NCI-H345 treated with DMSO at 0.1 percent for 48 hours (cell line): ENCODE measurements at regions not wholly inside any gene's neighbourhood (a gene's known extent, or its start where the extent isn't known, plus 50 kb on each side); places are given as distances from the start of the nearest gene placed in this dataset.

ENCODE experiments used
- DNase-seq: peaks from one replicate; lab custom pipeline; 2025; ENCODE audit not compliant: unreplicated experiment; lab: John Stamatoyannopoulos, UW

- no peak for DNase-seq
Observed at GRCh38 chr18:67300498-67300897, 216.0 kb downstream of the DSEL start.

DNA sequence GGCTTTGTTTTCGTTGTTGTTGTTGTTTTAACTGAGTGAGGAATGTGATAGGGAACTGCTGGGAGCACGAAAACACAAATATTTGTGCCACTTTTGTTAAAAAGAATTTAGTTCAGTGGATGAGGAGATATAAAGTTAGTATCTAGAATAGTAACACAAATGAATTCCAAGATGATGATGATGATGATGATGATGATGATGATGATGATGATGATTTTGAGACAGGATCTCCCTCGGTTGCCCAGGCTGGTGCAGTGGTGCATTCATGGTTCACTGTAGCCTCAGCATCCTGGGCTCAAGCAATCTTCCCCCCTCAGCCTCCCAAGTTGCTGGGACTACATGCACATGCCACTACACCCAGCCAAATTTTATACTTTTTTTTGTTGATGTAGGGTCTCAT is 223.7 kb downstream of the DSEL start:
- DNase-seq, result no peak

DNA sequence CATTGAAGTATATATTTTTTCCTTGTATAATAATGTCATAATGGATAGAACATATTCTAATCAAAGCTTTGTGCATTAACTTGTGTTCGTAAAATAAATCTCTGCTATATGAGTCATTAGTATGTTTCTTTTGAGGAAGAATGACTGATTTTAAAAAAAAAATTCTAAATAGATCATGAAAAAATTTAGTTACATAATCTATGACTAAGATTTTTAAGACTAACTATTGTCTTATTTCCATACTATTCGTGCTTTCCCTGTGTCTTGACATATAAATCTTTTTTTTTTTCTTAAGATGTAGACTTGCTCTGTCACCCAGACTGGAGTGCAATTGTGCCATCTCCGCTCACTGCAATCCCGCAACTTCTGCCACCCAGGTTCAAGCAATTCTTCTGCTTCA is 226.1 kb downstream of the DSEL start:
- no peak for DNase-seq

DNA sequence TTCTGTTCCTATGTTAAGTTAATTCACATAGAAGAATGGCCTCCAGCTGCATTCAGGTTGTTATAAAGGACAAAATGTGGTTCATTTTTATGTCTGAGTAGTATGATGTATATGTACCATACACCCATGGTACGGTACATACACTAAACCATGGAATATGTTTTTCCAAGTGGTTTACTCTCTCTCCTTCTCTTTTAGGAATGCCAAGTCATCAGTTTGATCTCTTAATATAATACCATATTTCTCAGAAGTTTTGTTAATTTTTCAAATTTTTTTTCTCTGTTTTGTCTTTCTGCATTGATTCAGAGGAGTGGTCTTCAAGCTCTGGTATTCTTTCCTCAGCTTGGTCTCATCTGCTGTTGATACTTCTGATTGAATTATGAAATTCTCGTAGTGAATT is 230.9 kb downstream of the DSEL start:
- DNase-seq, result no peak

DNA sequence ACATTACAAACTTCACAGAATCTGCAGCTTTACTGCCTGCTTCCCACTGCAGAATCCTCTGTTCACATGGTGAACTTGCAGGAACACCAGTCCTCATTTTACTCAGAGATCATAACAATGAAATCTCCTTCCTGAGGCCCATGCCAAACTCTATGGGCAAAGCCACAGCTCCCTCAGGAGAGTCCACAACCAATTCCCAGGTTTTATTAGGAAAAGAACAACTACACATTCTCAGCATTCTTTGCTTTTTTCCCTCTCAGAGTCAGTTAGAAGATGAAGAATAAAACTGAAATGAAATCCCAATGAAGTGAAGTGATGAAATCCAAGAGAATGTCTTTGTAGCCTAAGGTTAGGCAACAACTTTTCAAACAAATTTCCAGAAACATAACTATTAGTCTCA is 233.7 kb downstream of the DSEL start:
- DNase-seq, result no peak

DNA sequence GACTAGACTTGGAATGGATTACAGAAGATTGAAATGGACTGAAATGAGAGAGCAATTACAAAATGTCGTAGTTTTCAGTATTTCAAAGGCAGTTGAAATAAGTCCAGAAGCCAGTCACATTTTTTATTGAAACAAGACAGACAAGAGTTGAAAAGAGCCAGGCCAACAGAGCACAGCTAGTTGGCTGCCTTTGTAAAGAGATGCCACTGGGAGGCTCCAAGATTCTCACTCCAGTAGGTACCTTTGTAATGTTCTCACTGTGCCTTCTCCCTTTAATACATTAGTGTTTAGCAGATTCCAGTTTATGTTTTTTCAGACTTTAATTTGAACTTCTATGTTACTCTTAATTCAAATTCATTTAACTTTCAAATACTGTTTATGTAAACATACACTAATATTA is 234.8 kb downstream of the DSEL start:
- DNase-seq, result no peak

- no peak for DNase-seq
Observed at GRCh38 chr18:67280486-67281242, 235.9 kb downstream of the DSEL start.

GRCh38 chr18:67279988-67280387 is 236.5 kb downstream of the DSEL start:
- DNase-seq, result no peak

DNA sequence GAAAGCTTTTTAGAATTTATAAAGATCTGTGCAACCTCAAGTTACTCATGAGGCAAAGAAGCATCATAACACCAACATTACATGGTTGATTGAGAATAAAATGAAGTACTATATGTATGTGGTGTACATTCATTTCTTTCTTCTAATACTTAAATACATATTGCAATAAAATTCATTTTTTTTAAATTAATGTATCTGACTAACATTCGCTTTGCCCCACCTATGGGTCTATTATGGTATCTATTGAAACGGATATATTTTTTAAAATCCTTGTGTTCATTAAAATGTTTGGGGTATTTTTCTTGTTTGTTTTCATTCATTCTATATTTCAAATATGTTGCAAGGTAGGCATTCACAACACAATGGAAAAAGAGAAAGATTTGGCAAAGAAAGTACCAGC is 237.5 kb downstream of the DSEL start:
- no peak for DNase-seq

DNA sequence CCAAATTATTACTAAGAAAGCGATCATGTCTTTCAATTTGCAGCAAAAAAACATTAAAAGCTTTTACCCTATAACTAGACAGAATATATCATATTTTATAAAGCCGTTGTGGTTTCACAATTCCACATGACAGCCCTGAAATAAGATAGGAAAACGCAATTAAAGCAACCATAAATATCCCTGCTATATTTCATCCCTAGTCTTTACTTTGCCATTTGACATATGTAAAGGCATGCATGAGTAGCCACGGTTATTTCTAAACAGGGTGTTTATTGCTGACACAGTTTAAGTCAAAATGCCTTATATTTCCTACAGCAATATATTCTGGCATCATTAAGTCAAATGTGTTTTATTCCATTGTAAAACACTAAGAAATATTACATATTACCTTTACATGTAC is 239.9 kb downstream of the DSEL start:
- DNase-seq, result no peak

DNA sequence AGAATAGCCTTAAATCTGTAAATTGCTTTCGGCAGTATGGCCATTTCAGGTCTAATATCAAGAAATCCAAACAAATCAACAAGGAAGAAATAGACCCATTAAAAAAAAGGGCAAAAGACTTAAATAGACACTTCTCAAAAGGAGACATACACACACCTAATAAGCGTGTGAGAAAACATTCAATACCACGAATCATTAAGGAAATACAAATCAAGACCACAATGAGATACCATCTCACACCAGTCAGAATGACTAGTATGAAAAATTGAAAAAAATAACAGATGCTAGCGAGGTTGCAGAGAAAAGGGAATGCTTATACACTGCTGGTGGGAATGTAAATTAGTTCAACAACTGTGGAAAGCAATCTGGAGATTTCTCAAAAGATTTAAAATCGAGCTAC is 243.2 kb downstream of the DSEL start:
- DNase-seq, result no peak

GRCh38 chr18:67269206-67269605 is 247.3 kb downstream of the DSEL start:
- no peak for DNase-seq

GRCh38 chr18:67268530-67268929 is 248.0 kb downstream of the DSEL start:
- DNase-seq, result no peak

DNA sequence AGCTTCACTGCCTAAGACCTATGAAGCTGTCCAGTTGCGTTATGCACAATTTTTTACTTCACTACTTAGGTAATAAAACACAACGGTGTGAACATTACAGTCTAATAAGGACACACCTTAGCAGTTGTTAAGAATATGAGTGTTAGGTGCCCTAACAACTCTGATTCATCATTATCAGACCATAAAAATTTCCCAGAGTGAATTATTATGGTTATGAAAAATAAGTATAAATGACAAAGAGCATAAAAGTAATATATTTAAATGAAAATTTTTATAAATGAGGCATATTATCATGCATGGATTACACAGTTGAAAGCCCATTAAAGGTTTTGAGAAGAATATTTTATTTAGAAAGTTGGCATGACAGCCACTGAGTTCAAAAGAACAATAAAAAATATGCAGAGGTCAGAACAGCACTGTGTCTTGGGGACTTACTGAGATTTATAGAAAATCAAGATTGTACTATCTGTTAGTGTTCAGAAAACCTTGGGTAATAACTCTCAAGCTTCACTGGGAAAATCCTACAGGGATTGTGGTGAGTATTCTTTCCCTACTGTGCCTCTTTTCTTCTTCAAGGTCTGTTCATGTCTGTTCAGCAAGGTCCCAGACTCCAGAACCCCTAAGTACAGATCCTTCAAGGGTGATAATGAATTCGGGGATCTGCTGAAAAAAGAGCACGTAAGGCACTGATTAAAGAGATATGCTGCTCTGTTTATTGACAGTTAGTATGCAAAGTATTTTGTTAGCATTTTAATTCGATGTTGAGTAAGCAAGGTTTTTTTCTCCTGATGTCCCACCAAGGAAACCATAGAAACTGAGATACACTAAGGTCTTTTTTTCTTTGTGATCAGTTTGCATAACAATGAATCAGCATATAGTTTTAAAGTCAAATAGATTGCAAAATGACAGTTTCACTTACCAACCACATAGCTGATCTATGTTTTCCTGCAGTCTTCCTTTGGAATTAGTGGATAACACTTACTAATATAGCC is 250.0 kb downstream of the DSEL start:
- DNase-seq, result no peak

- no peak for DNase-seq
Observed at GRCh38 chr18:67265464-67266245, 250.9 kb downstream of the DSEL start.

DNA sequence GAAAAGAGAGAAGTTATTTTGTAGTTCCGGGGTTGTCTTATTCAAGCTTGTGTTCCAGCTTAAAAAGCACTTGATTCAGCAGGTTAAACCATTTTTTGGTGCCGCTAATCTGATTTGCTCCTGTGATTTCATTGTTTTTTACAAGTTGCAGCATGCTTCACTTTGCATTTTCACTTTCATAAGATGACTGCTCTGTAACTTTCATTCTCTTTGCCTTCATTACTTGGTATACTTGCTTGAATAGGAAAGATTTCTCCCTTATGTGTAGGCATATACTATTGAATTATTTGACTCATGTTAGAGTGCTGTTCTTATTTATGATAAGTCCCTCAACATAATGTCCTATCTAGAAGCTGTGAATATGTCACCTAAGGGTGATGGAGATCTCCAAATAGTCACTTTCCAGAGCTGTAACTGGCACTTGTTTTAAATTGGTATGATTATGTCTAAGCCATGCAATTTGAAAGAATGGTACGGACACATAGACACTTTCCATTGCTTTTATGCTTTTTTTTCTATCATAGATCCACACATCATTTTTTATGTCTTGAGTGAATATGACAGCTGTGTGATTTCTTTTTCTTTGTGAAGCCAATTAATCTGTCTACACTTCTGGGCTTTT is 254.5 kb downstream of the DSEL start:
- DNase-seq, result no peak

- no peak for DNase-seq
Observed at GRCh38 chr18:67260841-67261240, 255.7 kb downstream of the DSEL start.

DNA sequence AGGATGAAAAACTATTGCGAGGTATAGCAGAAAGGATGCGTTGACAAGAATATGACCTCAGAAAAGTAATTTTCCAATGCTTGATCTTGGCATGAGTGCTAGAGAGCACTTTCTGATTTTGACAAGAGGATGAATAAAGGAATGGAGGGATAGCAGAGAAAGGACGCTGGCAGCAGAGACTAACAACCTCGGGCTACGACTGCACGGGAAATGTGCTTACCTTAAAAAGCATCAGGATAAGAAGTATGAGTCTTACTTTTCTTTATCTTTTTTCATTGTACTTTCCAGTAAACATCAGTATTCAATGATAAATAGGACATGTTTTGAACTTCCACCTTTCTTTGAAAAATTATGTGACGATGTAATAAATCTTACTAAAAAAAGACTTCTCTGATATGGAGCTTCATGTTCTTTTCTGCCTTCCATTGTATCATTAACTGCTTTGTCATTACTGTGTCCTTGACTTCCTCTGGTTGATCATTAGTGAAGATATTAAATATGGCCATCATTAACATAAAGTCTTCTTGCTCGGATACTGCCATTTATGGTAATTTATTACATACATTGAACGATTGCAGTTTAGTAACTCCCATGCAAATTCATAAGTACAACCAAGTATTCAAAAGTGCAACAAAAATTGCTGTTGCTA is 265.6 kb downstream of the DSEL start:
- no peak for DNase-seq

DNA sequence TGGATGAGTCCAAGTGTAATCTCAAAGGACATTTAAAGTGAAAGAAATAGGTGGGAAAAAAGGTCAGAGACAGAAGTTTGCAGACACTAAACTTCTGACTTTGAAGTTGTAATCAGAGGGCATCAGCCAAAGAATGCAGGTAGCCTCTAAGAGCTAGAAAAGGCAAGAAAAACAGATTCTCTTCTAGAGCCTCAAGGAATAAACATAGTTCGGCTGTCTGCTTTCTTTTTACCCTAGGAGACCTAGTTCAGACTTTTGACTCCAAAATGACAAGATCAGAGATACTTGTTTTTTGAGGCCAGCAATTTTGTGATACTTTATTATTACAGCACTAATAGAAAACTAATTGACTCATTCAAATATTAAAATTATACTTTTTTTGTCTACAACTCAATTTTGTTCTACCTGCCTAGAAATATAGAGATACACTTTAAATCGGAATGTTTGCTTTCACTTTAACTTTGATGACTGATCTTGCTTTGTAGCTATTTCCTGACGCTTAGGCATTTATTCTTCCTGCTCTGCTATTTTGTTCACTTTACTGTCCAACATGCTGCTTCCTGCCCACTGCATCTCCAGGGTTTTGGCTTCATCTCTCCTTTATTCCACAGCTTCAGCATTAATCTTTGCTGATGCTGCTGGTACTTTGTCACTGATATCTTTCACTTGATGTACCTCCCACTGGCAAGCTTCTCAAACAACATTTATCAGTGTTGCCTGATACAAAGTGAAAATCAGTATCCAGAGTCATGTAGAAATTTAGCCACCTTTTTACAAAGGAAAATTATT is 272.5 kb downstream of the DSEL start:
- DNase-seq, result no peak

DNA sequence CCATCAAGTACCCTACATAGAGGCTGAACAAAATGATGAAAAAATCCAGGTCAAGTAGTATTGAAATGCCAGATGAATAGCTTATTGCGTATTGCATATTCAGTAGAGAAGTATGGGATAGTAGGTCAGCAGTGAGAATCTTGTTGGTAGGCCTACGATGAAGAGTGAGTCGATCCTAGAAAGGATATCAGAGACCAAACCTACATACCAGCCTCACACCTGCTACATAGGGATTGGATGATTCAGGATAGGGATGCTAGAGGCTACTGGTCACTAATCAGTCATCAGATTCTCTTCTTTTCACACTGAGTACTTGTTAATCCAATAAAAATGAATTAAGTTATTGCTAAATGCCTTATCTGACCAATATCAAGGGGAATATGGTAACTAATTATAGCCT is 274.5 kb downstream of the DSEL start:
- DNase-seq, result no peak
